Cardiac muscle cell (in vitro differentiated cells and primary cell): ENCODE measurements at regions not wholly inside any gene's neighbourhood (a gene's known extent, or its start where the extent isn't known, plus 50 kb on each side); places are given as distances from the start of the nearest gene placed in this dataset.

ENCODE experiments used
- DNase-seq, 2 donors: peaks; one replicate each; pipeline versions ENCODE4 v3.0.0 to v3.0.0-alpha.2; 2010 to 2017; ENCODE audit warnings: low read depth in 1 of 2, low spot score in 1 of 2
- H3K27ac ChIP-seq: fragments of 200-600 bp; sonication (generic); 2 replicates; pipeline ENCODE4 v1.5.1; 2016
- H3K27me3 ChIP-seq: fragments of 200-600 bp; sonication (generic); 2 replicates; pipeline ENCODE4 v1.6.0; 2016; ENCODE audit warnings: control low read depth
- H3K36me3 ChIP-seq: fragments of 200-600 bp; sonication (generic); 2 replicates; pipeline ENCODE4 v1.5.1; 2016; ENCODE audit warnings: control low read depth
- H3K4me1 ChIP-seq: fragments of 200-600 bp; sonication (generic); 2 replicates; pipeline ENCODE4 v1.8.1; 2017; ENCODE audit warnings: low read depth, mild to moderate bottlenecking, mixed run types
- H3K4me3 ChIP-seq: fragments of 200-600 bp; sonication (generic); 2 replicates; pipeline ENCODE4 v1.5.1; 2016; ENCODE audit warnings: mild to moderate bottlenecking
- H3K9me3 ChIP-seq: fragments of 200-600 bp; sonication (generic); 2 replicates; pipeline ENCODE4 v1.5.1; 2017; ENCODE audit warnings: low read depth, mild to moderate bottlenecking, control low read depth
- CTCF ChIP-seq: IDR thresholded peaks from 2 replicates; pipeline ENCODE4 v1.5.1; 2012; ENCODE audit warnings: low read depth, mild to moderate bottlenecking, low read length

- Histone ChIP-seq H3K4me1 (no peaks in the 10 kb centered on the region), H3K27me3 (no peaks in the 10 kb centered on the region), H3K36me3 (no peaks in the 10 kb centered on the region), H3K9me3 (no peaks in the 10 kb centered on the region), H3K4me3 (no peak overlapping the region), H3K27ac (no peak overlapping the region)
- TF ChIP-seq CTCF, result no peak
- DNase-seq, result no peak
These were observed 323.3 kb upstream of the NR5A2 start for GRCh38 chr1:199704231-199704630.

- H3K27ac ChIP-seq, result no peak overlapping the region
- H3K9me3 ChIP-seq, result no peaks in the 10 kb centered on the region
- no peak for DNase-seq
- H3K4me1 ChIP-seq, result no peaks in the 10 kb centered on the region
- no peaks in the 10 kb centered on the region for H3K27me3 ChIP-seq
- H3K4me3 ChIP-seq, result no peak overlapping the region
- no peaks in the 10 kb centered on the region for H3K36me3 ChIP-seq
- no peak for TF ChIP-seq CTCF
These were observed 321.7 kb upstream of the NR5A2 start for GRCh38 chr1:199705825-199706224.

GRCh38 chr1:199706826-199707606 lies 320.5 kb upstream of the NR5A2 start:
- Histone ChIP-seq H3K4me1 (no peaks in the 10 kb centered on the region), H3K27ac (no peak overlapping the region), H3K4me3 (no peak overlapping the region), H3K36me3 (no peaks in the 10 kb centered on the region), H3K9me3 (no peaks in the 10 kb centered on the region), H3K27me3 (no peaks in the 10 kb centered on the region)
- no peak for TF ChIP-seq CTCF
- DNase-seq, result no peak

GRCh38 chr1:199710974-199711373 lies 316.5 kb upstream of the NR5A2 start:
- DNase-seq, result no peak
- no peaks in the 10 kb centered on the region for H3K4me1 ChIP-seq
- no peaks in the 10 kb centered on the region for H3K27me3 ChIP-seq
- no peak overlapping the region for H3K27ac ChIP-seq
- H3K4me3 ChIP-seq, result no peak overlapping the region
- no peaks in the 10 kb centered on the region for H3K9me3 ChIP-seq
- no peak for TF ChIP-seq CTCF
- no peaks in the 10 kb centered on the region for H3K36me3 ChIP-seq

GRCh38 chr1:199716729-199717128 lies 310.8 kb upstream of the NR5A2 start:
- Histone ChIP-seq H3K9me3 (no peaks in the 10 kb centered on the region), H3K4me3 (no peak overlapping the region), H3K27me3 (no peaks in the 10 kb centered on the region), H3K27ac (no peak overlapping the region), H3K4me1 (no peaks in the 10 kb centered on the region), H3K36me3 (no peaks in the 10 kb centered on the region)
- no peak for TF ChIP-seq CTCF
- no peak for DNase-seq
